Ecto neural progenitor cell (in vitro differentiated cells): ENCODE measurements at regions not wholly inside any gene's neighbourhood (a gene's known extent, or its start where the extent isn't known, plus 50 kb on each side); places are given as distances from the start of the nearest gene placed in this dataset.
"Not testable (repeated sequence)": the region's sequence is repeated elsewhere in the genome, so short reads cannot be mapped to it uniquely, and the experiment has no call there.

Source experiments
- DNase-seq: peaks from one replicate; pipeline ENCODE4 v3.0.0-alpha.2; 2018; ENCODE audit warnings: low spot score

- no peak for DNase-seq
Measured at GRCh38 chr22:46026899-46027210, 49.9 kb upstream of the WNT7B start.

DNA sequence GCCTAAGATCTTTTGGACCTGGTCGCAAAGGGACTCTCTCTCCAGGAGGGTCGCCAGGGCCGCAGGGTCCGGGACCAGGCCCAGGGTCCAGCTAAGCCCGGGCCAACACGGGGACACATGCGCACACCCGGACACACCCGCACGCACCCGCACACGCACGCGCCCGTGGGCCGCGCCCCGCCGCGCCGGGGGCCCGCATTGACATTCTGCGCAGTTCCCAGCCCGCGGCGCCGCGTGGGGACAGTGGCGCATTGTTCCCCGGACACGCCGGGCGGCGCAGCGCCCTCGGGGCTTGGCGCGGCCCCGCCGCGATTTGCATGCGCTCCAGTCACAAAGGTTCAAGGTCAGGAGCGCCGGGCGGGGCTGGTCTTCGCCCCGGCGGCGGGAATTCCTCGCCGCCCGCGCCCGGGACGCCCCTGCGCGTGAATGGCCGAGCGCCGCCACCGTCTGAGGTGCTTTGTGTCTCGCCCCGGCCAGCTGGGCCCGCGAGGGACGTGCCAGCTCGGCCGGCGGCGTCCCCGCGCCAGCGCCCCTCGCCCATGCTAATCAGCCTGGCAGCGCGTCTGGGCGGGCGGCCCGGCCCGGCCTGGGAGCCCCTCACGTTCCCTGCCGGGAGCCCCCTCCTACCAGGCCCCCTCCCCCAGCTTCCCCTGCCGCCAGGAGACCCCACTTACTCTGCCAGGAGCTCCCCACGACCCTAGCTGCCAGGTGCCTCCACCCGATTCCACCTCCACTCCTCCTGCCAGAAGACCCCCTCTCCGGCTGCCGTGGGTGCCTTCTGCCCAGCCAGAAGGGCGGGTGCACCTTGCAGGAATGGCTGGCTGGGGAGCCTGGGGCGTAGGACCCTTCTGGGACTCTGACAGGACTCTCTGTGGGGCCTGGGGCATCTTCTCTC lies 50.5 kb upstream of the WNT7B start:
- no peak for DNase-seq

GRCh38 chr22:46028106-46028991 lies 51.4 kb upstream of the WNT7B start:
- no peak for DNase-seq

DNA sequence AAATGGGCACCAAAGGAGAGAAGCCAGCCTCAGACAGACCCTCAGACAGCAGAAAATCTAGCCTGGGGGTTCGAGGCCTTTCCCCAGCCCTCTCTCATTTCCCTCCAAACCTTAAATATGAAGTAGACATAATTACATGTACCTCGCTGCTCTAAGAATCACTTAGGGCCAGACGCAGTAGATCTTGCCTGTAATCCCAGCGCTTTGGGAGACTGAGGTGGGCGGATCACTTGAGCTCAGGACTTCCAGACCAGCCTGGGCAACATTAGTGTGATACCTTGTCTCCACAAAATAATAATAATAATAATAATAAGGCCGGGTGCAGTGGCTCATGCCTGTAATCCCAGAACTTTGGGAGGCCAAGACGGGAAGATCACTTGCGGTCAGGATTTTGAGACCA lies 52.1 kb upstream of the WNT7B start:
- DNase-seq, result no peak

DNA sequence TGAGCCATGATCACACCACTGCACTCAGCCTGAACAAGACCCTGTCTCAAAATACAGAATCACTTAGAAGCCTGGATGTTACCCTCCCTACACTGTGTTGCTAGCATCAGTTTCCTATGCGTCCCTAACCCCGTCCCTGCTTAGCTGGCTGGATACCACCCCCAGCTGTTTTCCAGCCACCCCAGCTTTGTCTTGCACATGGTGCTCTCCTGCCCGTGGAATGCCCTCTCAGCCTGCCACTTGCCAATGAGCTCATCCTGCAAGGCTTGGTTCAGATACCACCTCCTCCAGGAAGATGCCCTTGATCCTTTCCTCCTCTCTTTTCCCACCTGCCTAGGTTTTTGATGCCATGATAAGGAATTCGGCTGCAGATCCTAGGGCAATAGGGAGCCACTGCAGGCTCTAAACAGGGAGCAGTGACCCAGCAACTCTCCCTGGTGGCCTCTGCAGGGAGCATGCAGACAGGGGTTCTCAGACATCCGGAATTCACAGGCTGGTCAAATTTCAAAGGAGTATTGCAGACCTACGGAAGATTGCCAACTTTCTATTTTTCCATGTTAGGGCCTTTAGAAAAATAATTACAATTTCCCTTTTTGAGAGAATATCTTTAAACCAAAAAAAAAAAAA lies 52.7 kb upstream of the WNT7B start:
- no peak for DNase-seq

- DNase-seq, result no peak
Measured at GRCh38 chr22:46030231-46030880, 53.4 kb upstream of the WNT7B start.

GRCh38 chr22:46031066-46031465 lies 54.1 kb upstream of the WNT7B start:
- no peak for DNase-seq

- DNase-seq, result no peak
Measured at GRCh38 chr22:46031557-46031956, 54.6 kb upstream of the WNT7B start.

GRCh38 chr22:46031965-46032851 lies 55.2 kb upstream of the WNT7B start:
- DNase-seq, result no peak

- DNase-seq, result no peak
Measured at GRCh38 chr22:46033256-46034200, 56.6 kb upstream of the WNT7B start.

GRCh38 chr22:46034480-46034879 lies 57.5 kb upstream of the WNT7B start:
- not testable (repeated sequence) for DNase-seq

DNA sequence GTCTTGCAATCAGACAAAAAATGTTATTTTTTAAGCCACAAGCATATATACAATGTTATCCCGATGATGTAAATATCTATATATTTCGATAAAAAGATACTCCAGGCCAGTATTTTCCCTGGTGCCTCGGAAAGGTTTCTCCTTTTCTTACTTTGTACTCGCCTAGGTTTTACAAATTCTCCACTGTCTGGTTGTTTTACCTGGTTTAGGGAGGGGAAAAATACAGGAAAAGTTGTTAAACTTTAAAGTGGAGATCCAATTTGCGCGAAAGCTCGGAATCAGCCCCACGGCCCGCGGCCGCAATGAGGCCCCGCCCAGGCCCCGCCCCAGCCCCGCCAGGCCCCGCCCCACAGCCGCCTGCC lies 58.4 kb upstream of the WNT7B start:
- DNase-seq, result no peak

DNA sequence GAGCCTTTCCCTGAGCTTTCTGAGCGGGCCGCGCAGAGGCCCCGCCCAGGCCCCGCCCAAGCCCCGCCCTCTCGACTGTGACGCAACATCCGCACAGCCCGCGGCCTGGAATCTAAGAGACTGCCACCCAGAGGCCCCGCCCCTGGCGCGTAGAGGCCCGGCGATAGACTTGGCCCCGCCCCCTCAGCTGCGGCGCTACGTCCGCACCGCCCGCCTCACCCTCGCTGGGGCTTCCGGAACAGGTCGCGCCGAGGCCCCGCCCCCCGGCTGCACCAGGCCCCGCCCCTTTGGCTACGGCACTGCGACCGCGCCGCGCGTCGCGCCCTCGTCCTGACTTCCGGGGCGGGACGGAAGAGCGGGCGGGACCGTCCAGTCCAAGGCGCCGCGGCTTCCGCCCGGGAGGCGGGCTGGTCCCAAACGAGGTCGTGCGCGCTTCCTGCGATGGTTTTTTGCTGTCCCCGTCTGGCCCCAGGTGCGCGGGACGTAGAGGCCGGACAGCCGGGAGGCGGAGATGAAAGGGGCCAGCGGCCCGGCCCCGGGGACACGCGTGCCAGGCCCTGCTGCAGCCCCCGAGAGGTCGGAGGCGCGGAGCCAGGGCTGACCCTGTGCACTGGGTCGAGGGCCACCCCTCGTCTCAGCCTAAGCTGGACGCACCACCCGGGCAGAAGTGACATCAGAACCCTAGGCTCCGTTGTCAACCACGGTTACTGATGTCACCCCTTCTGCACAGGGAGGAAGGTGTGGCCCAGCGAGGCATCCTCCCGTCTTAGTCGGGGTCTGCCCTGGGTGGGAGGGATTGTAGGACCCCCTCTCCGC lies 59.0 kb upstream of the WNT7B start:
- DNase-seq, result peak; percentile 100

DNA sequence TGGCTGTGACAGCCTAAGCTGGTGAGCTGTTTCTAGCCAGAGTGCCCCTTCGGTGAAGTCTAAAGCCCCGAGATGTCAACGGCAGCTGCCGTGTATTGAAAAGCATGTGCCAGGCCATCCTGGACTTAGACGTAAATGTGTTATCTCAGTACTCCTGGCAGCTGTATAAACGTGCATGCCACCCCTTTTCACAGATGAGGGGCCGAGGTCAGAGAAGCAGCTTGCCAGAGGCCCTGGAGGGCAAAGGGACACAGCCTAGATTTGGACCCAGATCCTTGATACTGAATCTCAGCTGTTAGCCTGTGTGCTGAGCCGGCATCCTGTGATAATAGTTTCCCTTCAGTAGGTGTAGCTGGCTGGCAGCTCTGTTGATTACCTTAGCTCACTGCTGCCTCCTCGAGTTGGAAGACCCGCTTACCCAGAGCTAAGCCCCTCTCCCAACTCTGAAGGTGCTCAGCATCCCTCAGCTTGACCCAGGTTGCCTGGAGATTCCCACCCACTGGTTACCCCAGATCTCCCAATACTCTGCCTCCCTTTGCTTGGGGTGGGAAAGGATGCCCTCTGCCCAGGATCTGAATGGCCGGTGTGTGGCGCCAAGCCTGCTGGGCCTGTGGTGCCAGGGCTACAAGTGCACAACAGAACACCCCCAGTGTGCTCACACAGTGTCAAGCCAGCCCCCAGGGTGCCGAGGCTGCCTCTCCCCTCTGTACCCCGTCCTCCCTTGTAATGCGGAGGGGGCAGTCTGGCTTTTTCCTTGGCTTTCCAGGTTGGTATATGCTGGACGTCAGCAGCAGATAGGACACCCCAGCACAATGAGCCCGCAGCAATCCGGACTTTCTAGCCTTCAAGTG lies 59.8 kb upstream of the WNT7B start:
- DNase-seq, result no peak

- no peak for DNase-seq
Measured at GRCh38 chr22:46038174-46038487, 61.2 kb upstream of the WNT7B start.

GRCh38 chr22:46038516-46039430 lies 61.8 kb upstream of the WNT7B start:
- DNase-seq, result no peak

GRCh38 chr22:46039535-46039934 lies 62.6 kb upstream of the WNT7B start:
- no peak for DNase-seq
